Fibroblast of skin of right quadriceps (primary cell): ENCODE measurements at regions not wholly inside any gene's neighbourhood (a gene's known extent, or its start where the extent isn't known, plus 50 kb on each side); places are given as distances from the start of the nearest gene placed in this dataset.

Source experiments
- DNase-seq: peaks from one replicate; pipeline ENCODE4 v3.0.0-alpha.2; 2013

- no peak for DNase-seq
These were observed 242.8 kb upstream of the TLE3 start for GRCh38 chr15:70340494-70340870.

DNA sequence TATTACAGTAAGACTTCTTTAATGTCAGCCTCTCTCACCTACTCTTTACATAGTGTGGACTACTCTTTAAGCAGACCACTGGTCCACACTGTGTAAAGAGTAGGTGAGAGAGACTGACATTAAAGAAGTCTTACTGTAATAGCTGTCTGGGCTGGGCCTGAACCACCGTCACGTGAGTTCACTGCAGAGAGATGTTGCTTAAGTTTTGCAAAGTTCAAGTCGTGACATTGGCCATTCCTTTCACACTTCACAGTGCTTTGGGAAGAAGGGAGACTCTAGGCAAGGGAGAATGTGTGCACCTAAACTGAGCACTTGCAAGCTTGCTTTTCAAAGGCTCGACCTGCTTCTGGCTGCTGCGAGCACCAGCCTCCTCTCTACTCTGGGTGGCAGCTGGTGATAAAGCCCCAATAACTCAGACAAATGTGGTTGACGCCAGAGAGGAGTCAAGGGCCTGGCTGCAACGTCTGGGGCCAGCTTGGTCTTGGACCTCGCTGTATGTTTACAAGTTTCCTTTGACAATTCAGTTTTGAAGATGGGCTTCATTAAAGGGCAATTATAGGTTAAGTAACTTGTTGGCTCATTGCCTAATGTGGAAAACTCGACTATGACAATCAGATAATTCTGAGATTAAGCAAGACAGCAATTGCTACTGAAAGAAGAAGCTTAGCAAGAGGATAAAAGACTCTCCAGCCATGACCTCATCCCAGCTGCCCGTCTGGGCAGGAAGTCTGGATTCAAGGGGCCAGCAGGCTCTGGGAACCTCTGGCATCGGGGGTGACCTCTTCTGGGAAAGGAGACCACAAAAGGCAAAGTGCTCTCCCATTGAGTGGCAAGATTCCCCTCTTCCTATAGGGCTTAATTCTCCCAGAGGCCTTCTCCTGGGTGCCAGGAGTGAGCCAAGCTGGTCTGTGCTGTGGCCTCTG, 242.1 kb upstream of the TLE3 start:
- DNase-seq, result no peak

GRCh38 chr15:70337277-70338186, 239.8 kb upstream of the TLE3 start:
- no peak for DNase-seq

DNA sequence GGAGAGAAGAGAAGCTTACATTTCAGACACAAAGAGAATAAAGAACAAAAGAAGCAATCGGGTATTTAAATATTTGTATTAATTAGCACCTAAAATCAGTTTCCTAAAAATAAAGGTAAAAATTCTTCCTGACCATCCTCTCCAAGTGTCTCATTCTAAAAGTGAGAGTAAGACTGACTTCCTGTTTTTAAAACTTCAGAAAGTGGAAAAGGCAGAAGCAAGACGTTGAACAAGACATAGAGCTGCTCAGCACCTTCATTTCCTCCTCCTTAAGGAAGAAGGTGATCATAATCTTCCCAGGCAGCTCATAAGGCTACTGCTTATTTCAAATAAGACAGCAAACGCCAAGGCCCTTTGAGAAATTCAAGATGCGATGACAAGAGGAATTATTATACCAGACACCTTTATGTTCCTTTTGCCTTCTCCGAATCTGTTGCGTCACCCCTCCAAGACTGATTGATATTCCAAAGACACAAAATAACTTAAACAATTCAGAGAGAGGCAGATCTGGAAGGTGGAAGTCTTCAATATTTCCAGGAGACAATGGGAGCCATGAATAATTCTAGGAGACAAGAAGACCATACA, 238.8 kb upstream of the TLE3 start:
- DNase-seq, result no peak

DNA sequence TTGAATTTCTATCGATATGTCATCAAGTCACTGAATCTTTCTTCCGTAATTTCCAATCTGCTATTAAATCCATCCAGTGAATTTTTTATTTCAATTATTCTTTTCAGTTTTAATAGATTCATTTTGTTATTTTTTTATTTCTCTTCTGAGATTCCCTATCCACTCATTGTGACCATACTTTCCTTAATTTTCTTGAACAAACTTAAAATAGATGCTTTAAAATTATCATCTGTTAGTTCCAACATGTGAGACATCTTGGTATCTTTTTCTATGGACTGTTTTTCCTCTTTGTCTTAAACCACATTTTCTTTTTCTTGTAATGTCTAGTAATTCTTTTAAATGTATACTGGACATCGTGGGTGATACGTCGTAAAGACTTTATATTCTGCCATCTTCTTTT, 236.6 kb upstream of the TLE3 start:
- no peak for DNase-seq

DNA sequence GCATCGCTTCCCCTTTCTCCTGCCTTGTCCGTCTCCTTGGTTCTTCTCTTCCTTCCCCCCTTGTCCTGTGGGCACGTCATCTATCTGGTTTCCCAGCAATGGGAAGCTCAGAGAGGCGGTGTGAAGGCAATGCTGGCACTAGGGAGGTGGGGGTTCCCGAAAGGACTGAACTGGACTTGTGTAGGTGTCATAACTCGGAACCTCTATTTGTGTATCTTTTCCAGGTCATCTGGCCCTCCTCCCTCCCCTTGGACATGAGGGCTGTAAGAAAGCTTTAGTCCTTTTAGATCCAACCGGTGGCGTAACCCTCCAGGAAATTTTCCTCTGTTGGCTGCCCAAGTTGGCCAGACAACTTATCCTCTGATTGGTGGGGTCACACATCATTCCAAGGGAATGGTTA, 231.5 kb upstream of the TLE3 start:
- DNase-seq, result no peak

DNA sequence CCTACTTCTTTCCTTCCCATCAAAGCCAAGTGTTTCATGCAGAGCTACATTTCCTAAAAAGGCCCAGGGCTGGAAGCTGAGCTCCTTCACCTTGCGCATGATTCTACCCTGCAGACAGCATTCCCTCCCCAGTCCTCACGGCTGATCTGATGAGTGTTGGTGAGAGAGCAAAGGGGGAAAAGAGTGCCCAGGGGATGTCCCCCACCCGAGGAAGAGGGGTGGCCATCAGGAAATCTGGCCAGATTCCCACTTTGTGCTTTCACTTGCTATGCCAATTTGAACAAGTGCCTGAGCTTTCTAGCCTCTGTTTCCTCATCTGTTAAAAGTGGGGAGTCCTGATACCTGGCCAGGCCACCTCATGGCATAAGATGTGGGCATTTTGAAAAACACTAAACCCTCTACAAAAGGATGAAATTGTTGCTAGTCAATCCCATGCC, 231.0 kb upstream of the TLE3 start:
- no peak for DNase-seq

GRCh38 chr15:70327856-70328678, 230.3 kb upstream of the TLE3 start:
- peak; percentile 88 for DNase-seq

- no peak for DNase-seq
These were observed 229.7 kb upstream of the TLE3 start for GRCh38 chr15:70327328-70327855.

DNA sequence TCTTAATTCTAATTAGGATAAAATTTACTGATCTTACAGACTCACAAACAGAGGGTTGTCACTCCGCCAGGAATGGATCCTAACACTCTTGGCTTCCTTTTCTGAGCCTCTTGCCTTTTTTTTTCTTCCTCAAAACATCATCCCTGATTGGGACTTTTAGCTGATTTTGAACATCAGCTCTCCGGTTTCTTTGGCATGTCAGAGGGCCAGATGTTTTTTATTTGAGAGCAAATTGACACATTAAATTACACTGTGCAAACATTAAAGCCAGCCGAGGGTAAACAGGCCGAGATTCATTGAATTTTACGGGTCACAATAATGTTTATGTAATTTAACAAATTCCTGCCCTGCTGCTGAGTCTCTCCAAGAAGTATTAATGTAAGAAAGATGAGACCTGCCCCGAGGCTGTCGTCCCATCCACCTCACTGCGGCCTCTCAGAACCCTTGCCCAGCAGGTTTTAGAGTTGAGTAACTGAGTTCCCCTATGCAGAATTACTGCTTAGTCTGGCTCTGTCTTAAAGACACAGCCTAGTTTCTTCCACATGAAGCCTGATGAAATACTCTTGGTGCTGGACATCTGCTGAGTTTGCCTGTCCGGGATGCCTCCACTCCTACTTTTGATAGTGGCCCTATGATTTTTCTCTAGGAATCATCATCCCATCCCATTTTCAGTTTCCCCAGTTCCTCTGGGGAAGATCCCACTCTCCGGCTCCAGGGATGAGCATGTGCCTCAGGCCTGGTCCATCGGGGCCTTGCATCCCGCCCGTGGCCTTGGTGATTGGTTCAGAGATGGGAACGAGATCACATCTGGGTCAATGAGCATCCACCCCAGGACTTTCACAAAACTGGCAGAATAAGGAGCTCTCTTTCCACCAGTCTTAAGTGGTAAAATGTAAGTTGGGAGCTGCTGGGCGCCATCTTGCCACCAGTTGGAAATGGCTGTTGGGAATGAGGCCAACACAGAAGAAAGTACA, 226.6 kb upstream of the TLE3 start:
- DNase-seq, result peak; percentile 88

GRCh38 chr15:70323111-70323851, 225.6 kb upstream of the TLE3 start:
- DNase-seq, result peak; percentile 87

DNA sequence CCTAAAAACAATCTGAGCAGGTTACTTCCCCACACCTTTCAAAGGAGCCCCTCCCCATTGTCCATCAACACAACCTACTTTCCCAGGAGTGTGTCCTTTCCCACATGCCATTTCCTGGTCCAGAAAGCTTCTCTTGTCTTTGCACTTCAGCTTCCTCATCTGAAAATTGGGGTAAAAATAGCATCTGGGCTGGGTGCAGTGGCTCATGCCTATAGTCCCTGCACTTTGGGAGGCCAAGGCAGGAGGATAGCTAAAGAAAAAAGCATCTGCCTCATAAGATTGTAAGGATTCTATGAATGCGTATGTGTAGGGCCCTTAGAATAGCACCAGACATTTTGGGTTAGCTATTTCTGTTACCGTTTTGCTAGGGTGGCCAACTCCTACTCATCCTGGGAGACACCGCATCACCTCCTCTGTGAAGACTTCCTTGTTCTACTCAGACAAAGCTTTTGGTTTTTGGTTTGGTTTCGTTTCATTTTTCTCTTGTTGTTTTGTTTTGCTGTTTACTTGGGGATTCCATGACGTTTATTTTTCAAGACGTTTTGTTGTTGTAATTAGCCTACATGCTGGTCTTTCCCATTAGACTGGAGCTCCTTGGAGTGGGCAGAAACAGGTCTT, 224.4 kb upstream of the TLE3 start:
- DNase-seq, result no peak

DNA sequence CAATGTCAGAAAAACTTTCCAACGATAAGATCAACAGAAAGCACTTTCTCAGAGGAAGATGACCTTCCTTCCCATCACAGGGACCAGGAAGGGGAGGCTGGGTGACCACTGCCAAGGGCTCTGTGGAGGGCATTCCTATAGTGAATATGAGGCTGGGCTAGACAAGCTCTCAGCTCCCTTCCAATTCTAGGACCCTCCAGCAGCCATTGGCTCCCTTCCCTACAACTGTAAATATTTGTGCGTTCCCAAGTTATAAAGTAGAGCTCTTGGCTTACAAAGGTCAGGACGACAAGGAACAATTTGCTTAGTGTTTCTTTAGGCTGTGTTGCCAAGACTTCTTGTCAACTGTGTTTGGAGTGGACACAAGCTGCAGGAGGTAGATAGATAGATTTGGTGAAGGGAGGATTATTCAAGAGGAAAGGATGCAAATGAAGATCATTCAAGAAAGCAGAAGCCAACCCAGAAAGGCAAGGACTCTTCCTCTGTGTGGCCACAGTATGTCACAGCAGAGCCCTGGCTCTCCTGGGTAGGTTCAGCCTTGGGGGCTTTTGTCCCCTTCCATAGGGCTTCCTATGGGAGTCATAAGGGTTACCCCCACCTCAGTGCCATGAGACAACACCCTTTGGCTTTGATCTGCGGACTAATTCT, 223.6 kb upstream of the TLE3 start:
- no peak for DNase-seq

DNA sequence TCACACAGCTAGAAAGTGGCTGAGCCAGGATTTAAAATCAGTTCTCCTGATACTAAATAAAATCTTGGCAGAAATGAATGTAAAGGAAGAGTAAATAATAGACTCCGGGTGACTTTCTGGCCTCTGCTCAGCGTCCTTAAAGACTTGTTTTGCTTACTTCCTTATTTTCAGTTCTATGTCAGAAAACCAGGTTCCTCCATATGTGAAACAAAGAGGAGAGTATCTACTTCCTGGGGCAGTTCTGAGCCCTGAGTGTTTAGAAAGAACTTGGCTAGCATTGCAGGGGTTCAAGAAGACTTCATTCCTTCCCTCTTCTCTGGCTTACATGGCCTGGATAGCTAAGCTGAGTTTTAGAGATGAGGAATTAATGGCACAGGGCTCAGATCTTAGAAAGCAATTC, 222.8 kb upstream of the TLE3 start:
- no peak for DNase-seq

- DNase-seq, result no peak
These were observed 222.4 kb upstream of the TLE3 start for GRCh38 chr15:70320077-70320476.

DNA sequence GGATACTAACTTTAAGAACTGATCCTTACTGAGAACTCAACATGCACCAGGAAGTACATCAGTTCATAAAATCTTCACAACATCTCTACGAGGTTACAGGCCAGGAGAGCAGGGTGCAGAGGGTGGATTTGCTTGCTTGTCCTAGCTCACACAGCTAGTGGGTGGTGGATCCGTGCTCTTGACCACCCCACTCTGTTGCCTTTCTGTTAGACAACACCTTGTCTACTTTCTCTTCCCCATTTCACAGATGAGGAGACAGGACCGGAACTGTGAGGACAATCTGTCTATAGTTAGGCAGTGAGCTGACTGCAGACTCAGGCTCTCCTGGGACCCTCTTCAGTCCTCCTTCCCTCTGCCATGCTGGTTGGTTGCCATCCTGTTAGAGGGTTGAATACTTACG, 221.7 kb upstream of the TLE3 start:
- DNase-seq, result no peak

- peak; percentile 97 for DNase-seq
These were observed 221.1 kb upstream of the TLE3 start for GRCh38 chr15:70318594-70319465.

DNA sequence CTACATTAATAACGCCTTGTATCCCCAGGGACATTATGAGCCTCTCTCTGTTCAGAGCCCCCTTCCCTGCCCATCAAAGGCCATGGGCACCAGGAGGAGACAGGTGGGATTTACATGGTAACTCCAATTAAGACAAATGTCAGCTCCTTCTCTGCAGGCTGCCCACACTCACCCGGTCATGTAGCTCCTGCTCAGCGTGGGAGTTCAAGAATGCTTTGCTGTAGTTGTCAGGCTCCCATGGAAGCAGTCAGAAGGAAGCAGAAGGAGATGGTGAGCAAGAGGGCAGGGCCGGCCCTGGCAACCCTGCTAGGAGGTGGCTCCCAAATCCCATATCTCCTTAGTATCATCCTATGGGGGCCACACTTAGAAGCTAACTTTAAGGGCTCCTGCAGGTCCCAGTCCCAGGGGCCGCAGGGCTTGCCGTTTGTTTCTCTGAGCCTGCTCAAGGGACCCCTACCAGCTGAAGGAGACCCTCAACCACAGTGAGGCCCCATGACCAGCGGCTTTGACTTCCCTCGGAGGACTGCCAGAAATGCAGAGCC, 218.4 kb upstream of the TLE3 start:
- DNase-seq, result no peak
